ENCODE measurements at regions not wholly inside any gene's neighbourhood (a gene's known extent, or its start where the extent isn't known, plus 50 kb on each side); places are given as distances from the start of the nearest gene placed in this dataset.
"Not testable (repeated sequence)": the region's sequence is repeated elsewhere in the genome, so short reads cannot be mapped to it uniquely, and the experiment has no call there.

- DNase-seq (ENCODE audit: low read depth in 2 of 2) = no peak
Observed at GRCh38 chr20:39705032-39705431, 742.9 kb downstream of the DHX35 start.

- DNase-seq (ENCODE audit: low read depth in 2 of 2) = not testable (repeated sequence)
Observed at GRCh38 chr20:39703357-39703756, 741.2 kb downstream of the DHX35 start.

GRCh38 chr20:39702701-39703349 is 740.7 kb downstream of the DHX35 start:
- DNase-seq (ENCODE audit: low read depth in 2 of 2) = no peak

GRCh38 chr20:39700528-39700927 is 738.4 kb downstream of the DHX35 start:
- DNase-seq (ENCODE audit: low read depth in 2 of 2) = no peak

GRCh38 chr20:39699166-39699725 is 737.1 kb downstream of the DHX35 start:
- no peak for DNase-seq (ENCODE audit: low read depth in 2 of 2)

GRCh38 chr20:39698752-39699151 is 736.6 kb downstream of the DHX35 start:
- no peak for DNase-seq (ENCODE audit: low read depth in 2 of 2)

GRCh38 chr20:39691151-39691862 is 729.2 kb downstream of the DHX35 start:
- DNase-seq (ENCODE audit: low read depth in 2 of 2) = no peak

- DNase-seq (ENCODE audit: low read depth in 2 of 2) = no peak
Observed at GRCh38 chr20:39676857-39677391, 714.8 kb downstream of the DHX35 start.

GRCh38 chr20:39676241-39676640 is 714.1 kb downstream of the DHX35 start:
- DNase-seq (ENCODE audit: low read depth in 2 of 2) = no peak

GRCh38 chr20:39674842-39675241 is 712.7 kb downstream of the DHX35 start:
- DNase-seq (ENCODE audit: low read depth in 2 of 2) = no peak

GRCh38 chr20:39670988-39671387 is 708.8 kb downstream of the DHX35 start:
- no peak for DNase-seq (ENCODE audit: low read depth in 2 of 2)

- DNase-seq (ENCODE audit: low read depth in 2 of 2) = no peak
Observed at GRCh38 chr20:39669659-39670058, 707.5 kb downstream of the DHX35 start.

- DNase-seq (ENCODE audit: low read depth in 2 of 2) = no peak
Observed at GRCh38 chr20:39668038-39668437, 705.9 kb downstream of the DHX35 start.

GRCh38 chr20:39661833-39662232 is 699.7 kb downstream of the DHX35 start:
- no peak for DNase-seq (ENCODE audit: low read depth in 2 of 2)

- DNase-seq (ENCODE audit: low read depth in 2 of 2) = no peak
Observed at GRCh38 chr20:39660965-39661364, 698.8 kb downstream of the DHX35 start.

GRCh38 chr20:39660226-39660625 is 698.1 kb downstream of the DHX35 start:
- no peak for DNase-seq (ENCODE audit: low read depth in 2 of 2)

- no peak for DNase-seq (ENCODE audit: low read depth in 2 of 2)
Observed at GRCh38 chr20:39658662-39659409, 696.7 kb downstream of the DHX35 start.

GRCh38 chr20:39654171-39654570 is 692.0 kb downstream of the DHX35 start:
- DNase-seq (ENCODE audit: low read depth in 2 of 2) = no peak

GRCh38 chr20:39651645-39652325 is 689.6 kb downstream of the DHX35 start:
- DNase-seq (ENCODE audit: low read depth in 2 of 2) = no peak

GRCh38 chr20:39646874-39647413 is 684.8 kb downstream of the DHX35 start:
- no peak for DNase-seq (ENCODE audit: low read depth in 2 of 2)

GRCh38 chr20:39645131-39645530 is 683.0 kb downstream of the DHX35 start:
- no peak for DNase-seq (ENCODE audit: low read depth in 2 of 2)

Data from stimulated activated CD8-positive, alpha-beta memory T cell treated with anti-CD3 and anti-CD28 coated beads, Interleukin-2, amount 100 ng/mL, for 48 hours (primary cell).